Calu3 (cell line): ENCODE measurements at regions not wholly inside any gene's neighbourhood (a gene's known extent, or its start where the extent isn't known, plus 50 kb on each side); places are given as distances from the start of the nearest gene placed in this dataset.

Experiments used
- BruUV-seq: library from RNA; stranded (reverse); fragments of 400-500 nt; replicated peaks from 2 replicates; lab custom pipeline; 2021; lab: Mats Ljungman, UMichigan
- CTCF ChIA-PET: fragments of 300-600 bp; sonication (Branson Sonifier 250); formaldehyde crosslinking; loops from one replicate; lab custom pipeline; 2022; ENCODE audit warnings: antibody characterized with exemption; lab: Charles Lee
- DNase-seq: peaks from one replicate; pipeline ENCODE4 v3.0.0; 2022
- H3K27ac Mint-ChIP-seq: one replicate; pipeline ENCODE4 v1.8.0; 2022; ENCODE audit warnings: mixed read lengths; ENCODE audit not compliant: unreplicated experiment
- H3K27me3 Mint-ChIP-seq: one replicate; pipeline ENCODE4 v1.8.0; 2022; ENCODE audit warnings: mixed read lengths; ENCODE audit not compliant: unreplicated experiment
- H3K36me3 Mint-ChIP-seq: one replicate; pipeline ENCODE4 v1.8.0; 2022; ENCODE audit warnings: mild to moderate bottlenecking, moderate library complexity, mixed read lengths; ENCODE audit not compliant: insufficient read depth, unreplicated experiment
- H3K4me1 Mint-ChIP-seq: one replicate; pipeline ENCODE4 v1.8.0; 2022; ENCODE audit warnings: mild to moderate bottlenecking, low read depth, mixed read lengths; ENCODE audit not compliant: unreplicated experiment
- H3K4me3 Mint-ChIP-seq: one replicate; pipeline ENCODE4 v1.8.0; 2022; ENCODE audit warnings: mild to moderate bottlenecking, low read depth, moderate library complexity, mixed read lengths; ENCODE audit not compliant: unreplicated experiment
- H3K9me3 Mint-ChIP-seq: one replicate; pipeline ENCODE4 v1.8.0; 2022; ENCODE audit warnings: low read depth, mixed read lengths; ENCODE audit not compliant: unreplicated experiment
- intact Hi-C: fragments of 100-400 bp; cut with micrococcal nuclease; formaldehyde crosslinking; loops from one replicate; pipeline ENCODE4 v1.10.0; 2022; ENCODE audit not compliant: unreplicated experiment
- TF ChIP-seq, protein P1 (sequence below): fragments of 200-600 bp; IDR thresholded peaks from one replicate; pipeline ENCODE4 v1.8.0; 2022; ENCODE audit warnings: antibody characterized with exemption; ENCODE audit not compliant: unreplicated experiment

DNA sequence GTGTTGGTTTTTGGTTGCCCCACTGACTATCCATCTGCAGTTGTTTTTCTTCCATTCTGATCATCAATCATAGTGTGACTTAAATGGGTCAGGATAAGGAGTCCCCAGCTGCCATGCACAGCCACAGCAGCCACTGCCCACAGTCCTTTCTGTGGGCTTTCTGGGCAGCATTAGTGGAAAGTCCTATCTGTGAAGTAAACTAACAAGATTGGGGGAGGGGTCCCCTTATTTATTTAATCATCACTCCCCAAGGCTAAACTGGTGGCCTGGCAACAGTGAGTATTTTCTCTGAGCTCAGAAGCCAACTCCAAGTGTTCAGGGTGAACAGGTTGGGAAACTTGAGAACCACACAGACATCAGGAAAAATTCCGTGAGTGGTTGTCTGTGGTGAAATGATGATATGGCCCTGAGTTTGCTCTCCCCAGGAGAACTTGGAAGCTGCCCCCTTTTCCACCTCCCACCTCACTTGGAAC is 145.0 kb downstream of the CCDC34 start:
- no peak overlapping the region for H3K27ac Mint-ChIP-seq
- TF ChIP-seq, protein P1, sequence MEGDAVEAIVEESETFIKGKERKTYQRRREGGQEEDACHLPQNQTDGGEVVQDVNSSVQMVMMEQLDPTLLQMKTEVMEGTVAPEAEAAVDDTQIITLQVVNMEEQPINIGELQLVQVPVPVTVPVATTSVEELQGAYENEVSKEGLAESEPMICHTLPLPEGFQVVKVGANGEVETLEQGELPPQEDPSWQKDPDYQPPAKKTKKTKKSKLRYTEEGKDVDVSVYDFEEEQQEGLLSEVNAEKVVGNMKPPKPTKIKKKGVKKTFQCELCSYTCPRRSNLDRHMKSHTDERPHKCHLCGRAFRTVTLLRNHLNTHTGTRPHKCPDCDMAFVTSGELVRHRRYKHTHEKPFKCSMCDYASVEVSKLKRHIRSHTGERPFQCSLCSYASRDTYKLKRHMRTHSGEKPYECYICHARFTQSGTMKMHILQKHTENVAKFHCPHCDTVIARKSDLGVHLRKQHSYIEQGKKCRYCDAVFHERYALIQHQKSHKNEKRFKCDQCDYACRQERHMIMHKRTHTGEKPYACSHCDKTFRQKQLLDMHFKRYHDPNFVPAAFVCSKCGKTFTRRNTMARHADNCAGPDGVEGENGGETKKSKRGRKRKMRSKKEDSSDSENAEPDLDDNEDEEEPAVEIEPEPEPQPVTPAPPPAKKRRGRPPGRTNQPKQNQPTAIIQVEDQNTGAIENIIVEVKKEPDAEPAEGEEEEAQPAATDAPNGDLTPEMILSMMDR = no peak
- intact Hi-C loops = no loop called here
- no peaks in the 10 kb centered on the region for H3K36me3 Mint-ChIP-seq
- DNase-seq = no peak
- no peaks in the 10 kb centered on the region for H3K27me3 Mint-ChIP-seq
- no peaks in the 10 kb centered on the region for H3K9me3 Mint-ChIP-seq
- H3K4me3 Mint-ChIP-seq = no peak overlapping the region
- H3K4me1 Mint-ChIP-seq = peaks cover 31% of the 10 kb centered on the region
- no TSS peak for BruUV-seq
- CTCF ChIA-PET = interaction anchor here (1.2 kb wide), 1 partner anchor 9 kb away, joined by 3 read pairs; no protein-coding TSS in a partner anchor

DNA sequence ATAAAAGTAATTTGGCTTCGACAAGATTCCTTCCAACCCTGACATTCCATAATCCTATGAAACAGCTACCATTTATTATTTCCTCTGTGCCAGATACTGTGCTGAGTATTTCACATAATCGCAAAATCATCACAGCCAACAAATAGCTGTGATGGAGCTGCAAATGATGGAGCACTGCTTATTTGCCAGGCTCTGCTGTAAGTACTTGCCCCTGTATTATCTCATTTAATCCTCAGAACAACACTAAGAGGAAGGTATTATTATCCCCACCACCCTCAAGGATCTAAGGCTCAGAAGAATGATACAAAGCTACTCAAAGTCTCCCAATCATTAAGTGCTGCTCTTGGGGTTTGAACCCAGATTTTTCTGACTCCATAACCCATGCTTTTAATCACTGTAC is 145.5 kb downstream of the CCDC34 start:
- H3K4me3 Mint-ChIP-seq = no peak overlapping the region
- TF ChIP-seq, protein P1 = no peak
- DNase-seq = no peak
- no peaks in the 10 kb centered on the region for H3K27me3 Mint-ChIP-seq
- intact Hi-C loops = no loop called here
- no peaks in the 10 kb centered on the region for H3K36me3 Mint-ChIP-seq
- CTCF ChIA-PET = interaction anchor here (1.2 kb wide), 1 partner anchor 8 kb away, joined by 3 read pairs; no protein-coding TSS in a partner anchor
- peaks cover 36% of the 10 kb centered on the region for H3K4me1 Mint-ChIP-seq
- H3K9me3 Mint-ChIP-seq = no peaks in the 10 kb centered on the region
- BruUV-seq = no TSS peak
- H3K27ac Mint-ChIP-seq = no peak overlapping the region

DNA sequence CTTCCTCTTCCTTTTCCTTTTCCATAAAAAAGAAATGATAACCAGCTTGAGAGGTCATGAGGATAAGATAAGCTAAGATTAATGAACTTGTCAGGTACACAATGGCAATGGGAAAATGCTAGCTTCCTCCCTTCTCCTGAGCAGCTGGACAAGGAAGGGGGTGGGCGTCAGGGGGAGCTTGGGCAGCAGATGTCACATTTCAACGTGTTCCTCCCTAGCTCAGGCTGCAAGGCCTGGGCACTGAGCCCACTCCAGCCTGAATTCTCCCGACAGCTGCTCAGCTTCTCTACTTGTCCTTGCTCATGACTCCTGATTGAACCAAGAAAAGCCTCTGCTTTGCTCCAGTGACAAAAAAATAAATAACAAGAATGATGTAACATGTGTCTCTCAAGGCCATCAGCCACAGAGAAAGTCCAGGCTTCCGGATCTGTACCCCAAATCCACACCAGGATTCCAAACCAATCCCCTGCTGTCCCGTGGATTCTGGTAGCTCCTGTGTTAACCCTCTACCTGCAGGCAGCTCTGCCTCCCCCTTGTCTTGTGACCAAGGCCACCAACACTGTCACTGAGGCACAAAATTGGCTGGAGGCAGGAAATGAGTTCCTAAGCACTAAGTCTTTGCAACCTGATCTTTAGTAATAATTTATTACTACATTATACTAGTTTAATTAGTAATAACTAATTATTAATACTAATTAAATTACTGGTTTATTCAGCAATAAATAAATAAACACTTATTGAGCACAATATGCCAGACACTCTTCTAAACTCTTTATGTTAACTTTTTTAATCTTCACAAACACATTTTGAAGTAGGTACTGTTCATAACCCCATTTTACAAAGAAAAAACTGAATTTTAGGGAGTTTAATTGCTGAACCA is 146.5 kb downstream of the CCDC34 start:
- H3K36me3 Mint-ChIP-seq = no peaks in the 10 kb centered on the region
- TF ChIP-seq, protein P1 = no peak
- no peak for DNase-seq
- H3K9me3 Mint-ChIP-seq = peaks cover 4% of the 10 kb centered on the region
- BruUV-seq = no TSS peak
- CTCF ChIA-PET = no interaction called here
- H3K27ac Mint-ChIP-seq = no peak overlapping the region
- intact Hi-C loops = no loop called here
- peaks cover 46% of the 10 kb centered on the region for H3K4me1 Mint-ChIP-seq
- H3K27me3 Mint-ChIP-seq = no peaks in the 10 kb centered on the region
- H3K4me3 Mint-ChIP-seq = no peak overlapping the region

DNA sequence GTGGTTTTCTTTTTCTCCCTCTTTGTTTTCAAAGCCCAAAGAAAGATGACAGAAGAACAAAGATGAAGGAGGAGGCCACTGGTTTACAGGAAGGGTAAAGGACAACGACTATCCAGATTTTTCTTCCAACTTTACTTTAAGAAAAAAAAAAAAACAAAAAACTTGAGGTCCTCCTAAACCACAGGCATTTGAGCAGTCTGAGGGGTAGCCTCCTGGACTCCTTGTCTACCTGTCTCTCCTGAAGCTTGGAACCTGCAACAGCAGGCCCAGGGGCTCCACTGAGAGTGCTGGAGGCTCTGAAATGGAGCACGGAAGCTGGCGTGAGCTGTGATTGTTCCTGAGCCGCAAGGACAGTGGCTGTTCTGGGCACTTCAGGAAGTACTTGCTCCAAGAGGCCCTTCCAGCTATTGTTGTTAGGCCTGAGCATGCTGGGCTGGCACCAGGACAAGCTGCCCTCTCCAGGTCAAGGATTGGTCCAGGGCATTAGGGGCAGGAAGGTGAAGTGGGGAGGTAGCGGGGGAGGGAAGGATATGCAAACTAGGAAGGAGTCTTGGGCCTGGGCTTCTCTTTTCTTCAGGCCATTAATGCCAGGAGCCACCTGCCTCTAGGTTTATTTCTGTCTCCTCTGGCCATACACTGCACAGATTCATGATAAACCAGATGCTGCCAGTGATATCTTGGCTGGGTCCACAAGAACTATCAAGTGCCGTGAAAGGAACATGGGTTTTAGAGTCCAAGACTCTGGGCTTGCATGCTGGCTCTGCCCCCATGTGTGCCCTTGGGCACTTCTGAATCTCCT is 147.3 kb downstream of the CCDC34 start:
- H3K36me3 Mint-ChIP-seq = no peaks in the 10 kb centered on the region
- no peak for DNase-seq
- peaks cover 54% of the 10 kb centered on the region for H3K4me1 Mint-ChIP-seq
- CTCF ChIA-PET = interaction anchor here (0.7 kb wide), 1 partner anchor 29 kb away, joined by 6 read pairs; no protein-coding TSS in a partner anchor
- H3K4me3 Mint-ChIP-seq = no peak overlapping the region
- TF ChIP-seq, protein P1 = no peak
- no peak overlapping the region for H3K27ac Mint-ChIP-seq
- BruUV-seq = no TSS peak
- peaks cover 5% of the 10 kb centered on the region for H3K9me3 Mint-ChIP-seq
- intact Hi-C loops = no loop called here
- H3K27me3 Mint-ChIP-seq = no peaks in the 10 kb centered on the region
